Midbrain (tissue), 1 donor: ENCODE measurements at regions not wholly inside any gene's neighbourhood (a gene's known extent, or its start where the extent isn't known, plus 50 kb on each side); places are given as distances from the start of the nearest gene placed in this dataset.

Experiments
- DNase-seq: peaks from one replicate; lab custom pipeline; 2025; lab: John Stamatoyannopoulos, UW

DNA sequence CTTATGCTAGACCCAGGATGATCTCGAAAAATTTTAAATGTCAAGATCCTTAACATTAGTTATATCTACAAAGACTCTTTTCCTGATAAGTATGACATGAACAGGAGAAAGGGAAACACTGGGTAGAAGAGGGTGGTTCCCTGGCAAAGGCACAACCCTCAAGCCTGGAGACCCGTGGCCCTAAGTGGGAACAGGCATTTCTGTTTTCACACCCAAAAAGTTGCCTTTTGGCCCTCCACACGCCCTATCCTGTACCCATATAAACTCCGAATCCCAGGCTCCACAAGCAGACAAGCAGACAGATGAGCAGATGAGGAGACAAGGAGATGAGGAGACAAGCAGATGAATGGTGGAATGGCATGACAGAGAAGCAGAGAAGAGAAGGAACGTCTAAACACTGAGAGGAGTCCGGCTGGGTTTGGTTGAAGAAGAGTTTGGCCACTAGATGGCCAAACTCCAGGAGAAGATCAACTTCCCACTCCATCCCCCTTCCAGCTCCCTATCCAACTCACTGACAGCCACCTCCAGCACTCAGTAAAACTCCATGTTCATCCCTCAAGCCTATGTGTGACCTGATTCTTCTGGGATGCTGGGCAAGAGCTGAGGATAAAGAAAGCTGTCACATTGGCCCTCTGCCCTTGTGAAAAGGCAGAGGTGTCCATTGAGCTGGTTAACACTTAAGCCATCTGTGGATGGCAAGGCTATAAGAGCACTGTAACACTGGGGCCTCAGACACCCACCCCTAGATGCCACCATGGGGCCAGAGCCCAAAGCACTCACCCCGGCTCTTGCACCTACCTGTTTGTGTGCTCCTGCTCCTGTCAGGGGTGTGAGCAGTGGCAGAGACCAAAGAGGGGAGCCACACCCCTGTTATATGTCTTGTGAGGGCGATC, 139.6 kb upstream of the FAM20A start:
- DNase-seq, result no peak

GRCh38 chr17:68737761-68738443, 136.7 kb upstream of the FAM20A start:
- DNase-seq, result no peak

DNA sequence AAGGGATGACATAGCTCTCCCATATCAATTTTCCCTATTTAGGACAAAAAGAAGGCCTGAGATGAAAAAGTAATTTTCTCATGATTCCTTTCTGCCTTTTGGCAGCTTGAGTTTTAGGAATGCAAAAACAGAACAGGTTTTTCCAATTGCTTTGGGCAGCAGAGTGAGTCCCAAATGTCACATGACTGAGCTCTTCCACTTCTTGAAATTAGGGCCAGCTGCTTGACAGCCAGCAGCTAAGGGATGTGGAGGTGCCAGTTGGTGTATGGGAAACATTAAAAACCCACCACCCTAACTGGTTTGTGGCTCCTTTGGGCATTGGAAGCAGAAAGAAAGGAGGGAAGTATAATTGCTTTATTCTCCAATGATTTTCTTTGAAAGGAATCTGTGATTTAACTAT, 133.8 kb upstream of the FAM20A start:
- DNase-seq, result no peak

DNA sequence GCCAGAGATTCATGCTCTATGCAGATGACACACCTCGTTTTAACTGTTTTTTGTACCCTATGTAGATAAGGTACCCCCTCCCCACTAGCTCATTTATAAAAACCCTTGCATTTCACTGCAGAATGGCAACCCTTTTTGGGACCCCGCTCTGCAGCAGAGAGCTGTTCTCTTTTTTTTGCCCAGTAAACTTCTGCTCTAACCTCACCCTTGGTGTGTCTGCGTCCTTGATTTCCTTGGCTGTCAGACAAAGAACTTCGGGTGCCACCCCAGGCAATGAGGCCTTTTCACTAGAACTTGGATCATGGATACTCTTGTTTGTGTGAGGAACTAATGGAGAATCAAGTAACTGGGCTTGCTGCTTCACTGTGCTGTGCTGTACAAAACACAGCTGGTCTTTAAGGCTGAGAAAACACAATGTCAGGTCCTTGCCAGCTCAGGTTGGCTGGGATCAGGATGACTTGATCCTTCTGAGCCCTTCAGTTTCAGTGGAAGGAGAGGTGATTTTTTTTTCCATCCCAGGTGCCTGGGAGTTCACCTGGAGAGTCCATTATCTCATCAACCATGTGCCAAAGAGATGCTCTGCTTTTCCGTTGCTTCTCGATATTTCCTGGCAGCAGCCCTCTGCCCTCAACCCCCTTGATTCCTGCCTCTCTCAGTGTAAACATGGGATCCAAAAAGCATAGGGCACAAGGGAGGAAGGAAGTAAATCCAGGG, 133.2 kb upstream of the FAM20A start:
- no peak for DNase-seq

GRCh38 chr17:68733241-68734176, 132.3 kb upstream of the FAM20A start:
- DNase-seq, result no peak

DNA sequence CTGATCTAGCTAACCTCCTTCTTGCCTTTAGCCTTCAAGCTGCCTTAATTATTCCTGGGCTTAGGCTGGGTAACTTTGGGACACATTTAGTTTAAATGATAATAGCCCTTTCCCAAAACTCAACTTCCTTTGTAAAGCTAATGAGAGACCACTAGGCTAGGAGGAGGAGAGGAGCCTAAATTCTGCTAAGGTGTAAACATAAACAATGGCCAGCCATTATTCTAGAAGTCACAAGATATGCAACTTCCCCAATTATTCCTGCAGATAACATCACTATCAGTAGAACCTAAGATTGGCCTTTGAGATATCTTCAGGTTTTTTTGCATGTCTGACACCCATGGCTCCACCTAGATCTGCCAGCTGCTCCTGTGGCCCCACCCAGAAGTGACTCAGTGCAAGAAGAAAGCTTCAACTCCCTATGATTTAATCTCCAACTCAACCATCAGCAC, 131.2 kb upstream of the FAM20A start:
- no peak for DNase-seq

DNA sequence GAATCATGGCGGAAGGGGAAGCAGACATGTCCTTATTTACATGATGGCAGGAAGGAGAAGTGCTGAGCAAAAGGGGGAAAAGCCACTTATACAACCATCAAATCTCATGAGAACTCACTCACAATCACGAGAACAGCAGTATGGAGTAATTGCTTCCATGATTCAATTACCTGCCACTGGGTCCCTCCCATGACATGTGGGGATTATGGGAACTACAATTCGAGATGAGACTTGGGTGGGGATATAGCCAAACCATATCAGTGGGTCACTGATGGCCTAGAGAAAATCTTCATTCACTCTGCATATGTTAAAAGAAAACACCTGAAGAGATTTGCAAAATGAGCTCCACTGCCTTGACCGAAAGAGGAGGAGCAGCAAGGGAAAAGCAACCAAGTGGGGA, 130.3 kb upstream of the FAM20A start:
- DNase-seq, result no peak

- no peak for DNase-seq
Measured at GRCh38 chr17:68719431-68719830, 118.3 kb upstream of the FAM20A start.

- DNase-seq, result no peak
Measured at GRCh38 chr17:68718926-68719325, 117.8 kb upstream of the FAM20A start.

DNA sequence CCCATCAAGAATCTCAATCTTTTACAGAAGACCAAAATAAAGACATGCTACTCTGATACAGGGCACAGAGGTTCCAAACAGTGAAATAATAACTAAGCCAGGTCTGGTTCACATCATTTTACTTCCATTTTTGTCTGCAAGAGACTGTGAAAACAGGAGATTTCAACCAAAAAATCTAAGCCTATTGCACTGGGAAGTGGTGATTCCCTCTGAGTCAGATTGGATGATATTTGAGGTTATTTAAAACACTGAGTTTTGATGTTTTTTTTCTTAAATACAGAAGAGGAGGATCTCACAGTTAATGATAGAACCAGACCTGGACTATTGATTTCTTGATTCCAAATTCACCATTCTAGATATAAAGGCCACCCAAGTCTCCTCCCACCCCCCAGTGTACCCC, 117.3 kb upstream of the FAM20A start:
- DNase-seq, result no peak

GRCh38 chr17:68714676-68715075, 113.5 kb upstream of the FAM20A start:
- no peak for DNase-seq

DNA sequence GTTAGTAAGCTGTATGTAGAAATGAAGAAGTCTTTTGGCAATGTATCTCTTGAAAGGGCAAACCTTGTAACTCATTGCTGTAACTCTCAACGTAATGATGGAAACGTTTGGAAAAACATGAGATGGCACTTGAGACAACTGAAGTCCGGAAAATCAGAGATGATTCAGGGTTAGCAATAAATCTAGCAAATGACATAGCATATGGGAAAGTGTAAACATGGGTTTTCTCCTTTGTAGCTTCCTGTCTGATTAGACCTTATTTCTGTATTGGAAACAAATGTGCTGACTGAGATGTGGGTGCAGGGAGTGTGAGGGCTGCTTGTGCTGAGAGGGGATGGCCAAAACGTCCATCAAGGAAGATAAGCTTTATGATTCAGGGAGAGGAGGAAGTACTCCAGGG, 110.7 kb upstream of the FAM20A start:
- no peak for DNase-seq

DNA sequence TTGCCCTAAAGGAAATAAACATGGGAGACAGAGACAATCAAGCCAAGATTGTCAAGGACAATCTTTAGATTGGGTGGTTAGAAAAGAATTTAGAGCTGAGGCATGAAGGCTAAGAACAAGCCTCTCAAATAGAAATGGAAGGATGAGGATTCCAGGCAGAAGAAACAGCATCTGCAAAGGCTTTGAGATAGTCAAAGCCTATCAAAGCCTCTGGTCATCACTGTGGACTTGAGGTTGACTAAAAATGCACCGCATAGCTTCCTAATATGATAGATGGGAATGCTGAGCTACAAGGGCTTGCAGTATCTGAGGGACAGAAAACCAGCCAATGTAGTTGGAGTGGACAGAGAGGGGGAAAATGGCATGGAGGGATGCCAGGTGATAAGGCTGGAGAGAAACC, 109.8 kb upstream of the FAM20A start:
- DNase-seq, result no peak

DNA sequence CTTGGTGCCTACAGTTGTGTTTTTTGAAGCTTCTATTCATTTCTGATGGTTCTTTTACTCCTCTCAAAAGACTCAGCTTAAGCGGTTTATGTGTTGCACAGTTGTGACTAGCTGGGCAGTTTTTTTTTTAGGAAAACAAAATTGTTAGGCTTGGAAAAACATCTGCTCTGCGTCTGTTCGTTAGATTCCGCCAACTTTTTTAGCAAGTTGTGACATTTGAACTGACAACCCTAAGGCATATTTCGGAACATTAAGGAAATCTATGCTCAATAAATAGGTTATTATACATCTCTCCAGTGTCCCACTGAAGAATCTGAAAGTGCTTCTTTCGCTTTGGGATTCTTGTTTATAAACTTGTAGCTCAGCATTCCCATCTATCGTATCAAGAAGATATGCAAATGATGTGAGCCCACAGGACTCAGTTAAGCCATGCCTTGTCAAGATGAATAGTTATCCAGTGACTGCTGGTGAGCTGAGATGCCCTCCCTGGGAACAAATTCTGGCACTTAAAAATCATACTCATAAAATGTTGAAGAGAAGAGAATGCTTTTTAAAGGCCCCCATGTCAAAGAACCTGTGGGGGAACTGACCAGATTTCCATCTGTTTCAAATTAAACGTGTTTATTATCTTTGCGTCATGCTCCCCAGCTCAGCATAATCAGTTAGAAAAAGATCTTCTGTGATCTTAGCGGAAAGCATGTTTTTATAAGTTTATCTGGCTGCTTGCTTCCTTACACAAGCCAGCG, 109.0 kb upstream of the FAM20A start:
- DNase-seq, result no peak

DNA sequence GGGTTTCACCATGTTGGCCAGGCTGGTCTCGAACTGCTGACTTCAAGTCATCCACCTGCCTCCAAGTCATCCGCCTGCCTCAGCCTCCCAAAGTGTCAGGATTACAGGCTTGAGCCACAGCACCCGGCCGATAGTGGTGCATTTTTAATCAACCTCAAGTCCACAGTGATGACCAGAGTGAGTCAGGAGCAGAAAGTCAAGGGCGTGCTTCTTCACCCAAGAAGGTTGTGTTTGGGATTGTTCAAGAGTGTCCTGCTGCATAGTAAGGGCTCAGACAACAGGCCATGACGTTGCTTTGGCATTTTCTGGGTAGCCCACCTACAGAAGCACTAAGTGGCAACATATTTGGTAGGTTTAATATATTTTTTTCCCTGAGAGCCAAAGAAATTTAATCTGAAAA, 108.3 kb upstream of the FAM20A start:
- DNase-seq, result no peak

- DNase-seq, result no peak
Measured at GRCh38 chr17:68707031-68707430, 105.9 kb upstream of the FAM20A start.

GRCh38 chr17:68706356-68706920, 105.3 kb upstream of the FAM20A start:
- DNase-seq, result no peak

- no peak for DNase-seq
Measured at GRCh38 chr17:68705714-68706076, 104.5 kb upstream of the FAM20A start.

DNA sequence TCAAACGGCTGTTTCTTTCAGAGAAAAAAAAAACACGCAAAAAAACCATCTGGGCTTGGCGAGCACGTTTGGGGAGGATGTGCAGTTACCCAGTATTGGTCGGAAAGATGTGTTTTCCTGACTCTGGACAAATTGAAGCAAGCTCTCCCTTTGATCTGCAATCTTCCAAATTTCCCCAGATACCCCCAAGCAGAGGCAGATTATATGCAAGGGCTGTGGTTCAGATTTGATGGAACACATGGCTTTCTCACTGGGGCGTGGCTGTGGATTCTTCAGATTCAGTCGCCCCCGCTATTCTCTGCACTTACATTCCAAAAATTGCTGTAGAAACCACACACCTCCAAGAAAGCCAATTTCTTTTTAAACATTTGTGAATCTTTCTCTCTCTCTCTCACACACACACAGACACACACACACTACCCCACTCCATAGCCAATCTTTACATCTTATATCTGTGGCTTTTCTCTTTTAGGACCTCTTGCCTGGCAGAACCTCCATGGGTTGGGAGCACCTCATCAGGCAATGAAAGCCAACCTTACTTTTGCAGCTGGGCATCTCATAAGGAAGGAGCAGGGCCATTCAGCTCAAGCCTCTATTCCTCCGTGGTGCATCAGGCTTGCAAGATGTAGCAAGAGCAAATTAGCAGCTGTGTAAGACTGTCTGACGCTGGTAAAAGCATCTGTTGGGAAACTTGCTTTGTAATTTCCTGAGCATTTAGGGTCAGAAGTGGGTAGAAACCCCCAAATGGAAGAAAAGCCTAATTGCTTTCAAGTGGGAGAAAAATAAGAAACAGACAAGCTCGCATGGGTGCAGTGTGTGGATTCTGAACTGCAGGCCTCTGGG, 103.9 kb upstream of the FAM20A start:
- DNase-seq, result no peak

DNA sequence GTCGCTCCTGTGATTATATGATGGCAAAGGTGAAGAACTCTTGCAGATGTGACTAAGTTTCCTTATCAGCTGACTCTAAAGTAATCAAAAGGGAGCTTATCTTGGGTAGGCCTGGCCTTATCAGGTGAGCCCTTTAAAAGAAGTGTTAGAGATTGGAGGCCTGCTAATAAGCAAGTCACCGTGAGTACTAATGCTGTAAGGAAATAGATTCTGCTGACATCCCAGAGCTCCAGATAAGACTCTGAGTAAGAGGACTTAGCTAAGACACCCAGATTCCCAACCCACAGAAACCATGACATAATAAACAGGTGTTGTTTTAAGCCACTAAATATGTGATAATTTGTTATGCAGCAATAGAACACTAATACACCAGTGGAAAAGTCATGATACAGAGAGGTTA, 99.9 kb upstream of the FAM20A start:
- no peak for DNase-seq
